HepG2 (cell line): ENCODE measurements at regions not wholly inside any gene's neighbourhood (a gene's known extent, or its start where the extent isn't known, plus 50 kb on each side); places are given as distances from the start of the nearest gene placed in this dataset.
"Not testable (repeated sequence)": the region's sequence is repeated elsewhere in the genome, so short reads cannot be mapped to it uniquely, and the experiment has no call there.

Source experiments
- ATAC-seq: fragments of 200-7000 bp; cut with Tn5 transposase; 3 replicates; pipeline ENCODE4 v1.9.1; 2020; ENCODE audit warnings: mild to moderate bottlenecking, moderate library complexity
- BruUV-seq: library from RNA; stranded (reverse); fragments of 400-500 nt; replicated peaks from 2 replicates; lab custom pipeline; 2021; lab: Mats Ljungman, UMichigan
- CTCF ChIA-PET: fragments of 300-600 bp; formaldehyde crosslinking; extraction: SDS; loops from one replicate; lab custom pipeline; 2021; ENCODE audit warnings: low total read pairs, inconsistent platforms, low intra/inter-chr PET ratio; lab: Yijun Ruan, JAX
- POLR2A ChIA-PET: fragments of 350-600 bp; sonication (Branson Sonifier 250); formaldehyde crosslinking; loops from one replicate; lab custom pipeline; 2020; ENCODE audit warnings: antibody characterized with exemption, inconsistent platforms; lab: Yijun Ruan, JAX
- DNase-seq: peaks from one replicate; pipeline ENCODE4 v3.0.0-alpha.2; 2015; ENCODE audit warnings: low spot score
- FAIRE-seq: peaks from 3 replicates; lab custom pipeline; 2011; peaks lifted over from hg19 to GRCh38; lab: Jason Lieb, UNC
- H2AFZ ChIP-seq: one replicate; pipeline ENCODE4 v1.6.1; 2011; ENCODE audit warnings: low read length, inconsistent platforms
- H3K27ac ChIP-seq: fragments of 300-600 bp; 3 replicates; pipeline ENCODE4 v1.8.0; 2011; ENCODE audit warnings: mixed run types, mild to moderate bottlenecking, mixed read lengths, low read length, inconsistent platforms; ENCODE audit not compliant: insufficient read depth; ENCODE audit errors: extremely low read length
- H3K27me3 ChIP-seq, 2 experiments: fragments of 200-600 bp in 1 of 2; 2 replicates in 1 of 2; 3 replicates in 1 of 2; pipeline versions ENCODE4 v1.6.0 to v1.8.0; 2011; ENCODE audit warnings: low read length in 2 of 2, mild to moderate bottlenecking in 2 of 2, moderate library complexity in 2 of 2, inconsistent platforms in 1 of 2; ENCODE audit not compliant: insufficient read depth in 2 of 2, control insufficient read depth in 1 of 2
- H3K36me3 ChIP-seq, 2 experiments: fragments of 200-600 bp in 1 of 2; replicated peaks in 1 of 2; 2 replicates in 1 of 2; 3 replicates in 1 of 2; pipeline versions ENCODE4 v1.5.1 to v1.8.0; 2011; ENCODE audit warnings: low read length in 2 of 2, inconsistent platforms in 1 of 2; ENCODE audit not compliant: insufficient read depth in 2 of 2, control insufficient read depth in 1 of 2
- H3K4me1 ChIP-seq: 2 replicates; pipeline ENCODE4 v1.5.1; 2012; ENCODE audit warnings: low read length, inconsistent platforms; ENCODE audit not compliant: insufficient read depth
- H3K4me2 ChIP-seq: 2 replicates; pipeline ENCODE4 v1.6.0; 2011; ENCODE audit warnings: low read depth, low read length, inconsistent platforms
- H3K4me3 ChIP-seq, 3 experiments: fragments of 200-600 bp in 1 of 3; sonication (generic), shearing (Covaris generic) in 1 of 3; replicated peaks in 1 of 3; 2 replicates each; pipeline ENCODE4 v1.5.1; 2011 to 2016; ENCODE audit warnings: low read length in 3 of 3, inconsistent platforms in 2 of 3, low read depth in 2 of 3, mild to moderate bottlenecking in 2 of 3, control low read depth in 1 of 3, mixed read lengths in 1 of 3; ENCODE audit not compliant: insufficient read depth in 1 of 3
- H3K79me2 ChIP-seq: one replicate; pipeline ENCODE4 v1.6.1; 2011; ENCODE audit warnings: low read length, inconsistent platforms; ENCODE audit not compliant: insufficient read depth
- H3K9ac ChIP-seq: 2 replicates; pipeline ENCODE4 v1.6.0; 2011; ENCODE audit warnings: mild to moderate bottlenecking, low read depth, low read length, inconsistent platforms; ENCODE audit not compliant: insufficient read depth
- H3K9me3 ChIP-seq: 2 replicates; pipeline ENCODE4 v1.5.1; 2012; ENCODE audit warnings: mild to moderate bottlenecking, low read length
- H4K20me1 ChIP-seq: 2 replicates; pipeline ENCODE4 v1.6.0; 2011; ENCODE audit warnings: inconsistent platforms, mild to moderate bottlenecking, low read length, moderate library complexity; ENCODE audit not compliant: insufficient read depth
- PLRG1 ChIP-seq: fragments of 450-650 bp; conservative IDR thresholded peaks from 2 replicates; pipeline ENCODE4 v1.6.1; 2016
- PRDM15 ChIP-seq: sonication (generic); formaldehyde crosslinking; IDR thresholded peaks from 2 replicates; pipeline ENCODE4 v1.4.0; 2020; ENCODE audit warnings: missing genetic modification reagents
- WGBS: methylation state at CpG from one replicate; pipeline ENCODE4 v1.1.6; 2017; ENCODE audit warnings: low lambda C conversion rate; 5-methylcytosine and 5-hydroxymethylcytosine counted together
- in situ Hi-C: cut with HindIII; loops from 2 replicates; pipeline ENCODE4 v1.10.0; 2017; ENCODE audit warnings: low pct_unique_long_range_greater_than_20kb; ENCODE audit not compliant: extremely low pct_ligation_motif_present
- intact Hi-C: fragments of 100-400 bp; cut with micrococcal nuclease; formaldehyde crosslinking; loops from one replicate; pipeline ENCODE4 v1.10.0; 2022; ENCODE audit not compliant: unreplicated experiment

- DNase-seq, H3K79me2 ChIP-seq, H4K20me1 ChIP-seq, H3K27ac ChIP-seq, H3K36me3 ChIP-seq, POLR2A ChIA-PET, H3K4me1 ChIP-seq, BruUV-seq, ATAC-seq, in situ Hi-C loops, H3K4me2 ChIP-seq, FAIRE-seq, intact Hi-C loops, H3K4me3 ChIP-seq, H3K9me3 ChIP-seq, H3K9ac ChIP-seq, H3K27me3 ChIP-seq, H2AFZ ChIP-seq, CTCF ChIA-PET: not testable (repeated sequence)
- TF ChIP-seq PLRG1 = peak; percentile 94
- 24% methylated on average over 13 of the region's 13 CpGs for WGBS
Observed at GRCh38 chr21:7937297-7937696, 2584.1 kb upstream of the TPTE start.

GRCh38 chr21:7938223-7938622 is 2583.2 kb upstream of the TPTE start:
- H2AFZ ChIP-seq, H3K4me2 ChIP-seq, in situ Hi-C loops, DNase-seq, FAIRE-seq, CTCF ChIA-PET, intact Hi-C loops, ATAC-seq, H4K20me1 ChIP-seq, H3K9ac ChIP-seq, H3K36me3 ChIP-seq, H3K9me3 ChIP-seq, H3K27me3 ChIP-seq, H3K27ac ChIP-seq, BruUV-seq, H3K4me3 ChIP-seq, H3K79me2 ChIP-seq, POLR2A ChIA-PET, H3K4me1 ChIP-seq: not testable (repeated sequence)
- peak; percentile 72; the same call in 1 of the 2 replicates for TF ChIP-seq PRDM15
- 7% methylated on average over 9 of the region's 9 CpGs for WGBS
